GM21825 (cell line): ENCODE measurements at regions not wholly inside any gene's neighbourhood (a gene's known extent, or its start where the extent isn't known, plus 50 kb on each side); places are given as distances from the start of the nearest gene placed in this dataset.

Experiments
- ATAC-seq: cut with Tn5 transposase; IDR thresholded peaks from one replicate; pipeline ENCODE4 v1.9.1; 2021; ENCODE audit warnings: mild to moderate bottlenecking, moderate library complexity; ENCODE audit not compliant: unreplicated experiment

- no peak for ATAC-seq
Measured at GRCh38 chr1:163725551-163725950, 403.8 kb downstream of the NUF2 start.

- ATAC-seq, result no peak
Measured at GRCh38 chr1:163730411-163730821, 408.7 kb downstream of the NUF2 start.

GRCh38 chr1:163737261-163737660 is 415.5 kb downstream of the NUF2 start:
- ATAC-seq, result no peak

GRCh38 chr1:163744301-163744887 is 422.6 kb downstream of the NUF2 start:
- no peak for ATAC-seq

- no peak for ATAC-seq
Measured at GRCh38 chr1:163745204-163745603, 423.4 kb downstream of the NUF2 start.

GRCh38 chr1:163747261-163747660 is 425.5 kb downstream of the NUF2 start:
- no peak for ATAC-seq

GRCh38 chr1:163747855-163748254 is 426.1 kb downstream of the NUF2 start:
- no peak for ATAC-seq

GRCh38 chr1:163758977-163759670 is 437.4 kb downstream of the NUF2 start:
- no peak for ATAC-seq

- ATAC-seq, result no peak
Measured at GRCh38 chr1:163761898-163762297, 440.1 kb downstream of the NUF2 start.

GRCh38 chr1:163766257-163766918 is 444.6 kb downstream of the NUF2 start:
- ATAC-seq, result no peak

- no peak for ATAC-seq
Measured at GRCh38 chr1:163768576-163768975, 446.8 kb downstream of the NUF2 start.

GRCh38 chr1:163770265-163770664 is 448.5 kb downstream of the NUF2 start:
- no peak for ATAC-seq

GRCh38 chr1:163771637-163772036 is 449.9 kb downstream of the NUF2 start:
- ATAC-seq, result no peak

GRCh38 chr1:163772246-163772645 is 450.5 kb downstream of the NUF2 start:
- ATAC-seq, result no peak

GRCh38 chr1:163773396-163773795 is 451.6 kb downstream of the NUF2 start:
- ATAC-seq, result no peak

- ATAC-seq, result no peak
Measured at GRCh38 chr1:163774401-163774945, 452.7 kb downstream of the NUF2 start.

- ATAC-seq, result no peak
Measured at GRCh38 chr1:163774978-163775620, 453.3 kb downstream of the NUF2 start.

GRCh38 chr1:163777205-163777604 is 455.5 kb downstream of the NUF2 start:
- no peak for ATAC-seq

GRCh38 chr1:163781146-163781545 is 459.4 kb downstream of the NUF2 start:
- ATAC-seq, result no peak

- ATAC-seq, result no peak
Measured at GRCh38 chr1:163785868-163786405, 464.2 kb downstream of the NUF2 start.

- no peak for ATAC-seq
Measured at GRCh38 chr1:163789911-163790310, 468.2 kb downstream of the NUF2 start.
